Upper lobe of left lung (tissue), 4 donors: ENCODE measurements at regions not wholly inside any gene's neighbourhood (a gene's known extent, or its start where the extent isn't known, plus 50 kb on each side); places are given as distances from the start of the nearest gene placed in this dataset.

Experiments used
- POLR2A ChIP-seq, 4 donors: fragments of 450-650 bp; IDR thresholded peaks; one replicate each; pipeline ENCODE4 v1.5.1; 2016 to 2017; ENCODE audit warnings: antibody characterized with exemption in 4 of 4, mild to moderate bottlenecking in 2 of 4
- POLR2AphosphoS5 ChIP-seq, 2 donors: sonication (generic); formaldehyde crosslinking; IDR thresholded peaks; one replicate each; pipeline ENCODE4 v1.5.1; 2017; ENCODE audit warnings: antibody characterized with exemption in 2 of 2
- TF ChIP-seq, protein P1 (sequence below), 6 experiments: fragments of 450-650 bp in 4 of 6; fragments of 200-600 bp in 2 of 6; sonication (generic) in 2 of 6; IDR thresholded peaks; one replicate each; pipeline ENCODE4 v1.5.1; 2016 to 2019; ENCODE audit warnings: antibody characterized with exemption in 6 of 6

DNA sequence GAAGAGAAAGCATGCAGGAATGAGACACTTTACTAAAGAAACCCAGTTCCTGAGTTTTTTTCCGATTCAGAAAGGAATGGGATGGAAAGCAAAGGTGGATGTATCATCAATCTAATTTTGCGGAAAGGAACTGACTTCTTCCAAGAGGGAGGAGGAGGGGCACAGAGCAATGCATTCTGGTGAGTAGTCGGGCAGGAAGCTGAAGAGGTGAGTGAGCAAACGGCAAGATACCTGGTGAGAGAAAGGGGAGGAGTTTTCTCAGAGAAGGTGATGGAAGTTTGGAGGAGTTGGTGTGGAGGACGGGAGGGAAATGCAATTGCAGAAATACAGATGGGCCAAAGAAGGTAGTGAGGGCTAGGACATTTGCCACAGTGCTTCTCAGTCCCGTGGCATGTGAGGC is 713.2 kb downstream of the KCNJ2 start:
- TF ChIP-seq, protein P1, sequence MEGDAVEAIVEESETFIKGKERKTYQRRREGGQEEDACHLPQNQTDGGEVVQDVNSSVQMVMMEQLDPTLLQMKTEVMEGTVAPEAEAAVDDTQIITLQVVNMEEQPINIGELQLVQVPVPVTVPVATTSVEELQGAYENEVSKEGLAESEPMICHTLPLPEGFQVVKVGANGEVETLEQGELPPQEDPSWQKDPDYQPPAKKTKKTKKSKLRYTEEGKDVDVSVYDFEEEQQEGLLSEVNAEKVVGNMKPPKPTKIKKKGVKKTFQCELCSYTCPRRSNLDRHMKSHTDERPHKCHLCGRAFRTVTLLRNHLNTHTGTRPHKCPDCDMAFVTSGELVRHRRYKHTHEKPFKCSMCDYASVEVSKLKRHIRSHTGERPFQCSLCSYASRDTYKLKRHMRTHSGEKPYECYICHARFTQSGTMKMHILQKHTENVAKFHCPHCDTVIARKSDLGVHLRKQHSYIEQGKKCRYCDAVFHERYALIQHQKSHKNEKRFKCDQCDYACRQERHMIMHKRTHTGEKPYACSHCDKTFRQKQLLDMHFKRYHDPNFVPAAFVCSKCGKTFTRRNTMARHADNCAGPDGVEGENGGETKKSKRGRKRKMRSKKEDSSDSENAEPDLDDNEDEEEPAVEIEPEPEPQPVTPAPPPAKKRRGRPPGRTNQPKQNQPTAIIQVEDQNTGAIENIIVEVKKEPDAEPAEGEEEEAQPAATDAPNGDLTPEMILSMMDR (IDR thresholded peaks at IDR 0.05) = no peak
- TF ChIP-seq POLR2AphosphoS5 (IDR thresholded peaks at IDR 0.05) (no peak), POLR2A (IDR thresholded peaks at IDR 0.05) (no peak)
